ENCODE measurements at regions not wholly inside any gene's neighbourhood (a gene's known extent, or its start where the extent isn't known, plus 50 kb on each side); places are given as distances from the start of the nearest gene placed in this dataset.

- TF ChIP-seq REST (IDR thresholded peaks at IDR 0.05), result no peak
These were observed 107.1 kb upstream of the TSC22D2 start (continued) for GRCh38 chr3:150300852-150301517.

- H3K27ac ChIP-seq, result no peak overlapping the region
- H3K9me3 ChIP-seq, result no peaks in the 10 kb centered on the region
- WGBS (ENCODE audit: missing lambda C conversion rate), result 50% methylated on average over 2 of the region's 2 CpGs
- ATAC-seq (peak; percentile 65 to 75; a peak in 3 of 6 replicates), DNase-seq (ENCODE audit: low read depth in 1 of 2, low spot score in 1 of 2) (peak in 1 of 2 experiments; percentile 20), FAIRE-seq (no peak)
- ChIA-PET CTCF (no interaction called here), POLR2A (no interaction called here)
- no peak overlapping the region for H3K4me2 ChIP-seq
- H3K4me1 ChIP-seq, result peaks cover 8% of the 10 kb centered on the region; the same call in 2 of the 3 replicates
- TF ChIP-seq HOXA7 (CRISPR knock-in tag; IDR thresholded peaks at IDR 0.05), result no peak
- TF ChIP-seq SREBF2 (IDR thresholded peaks at IDR 0.05), result no peak
- no peak for TF ChIP-seq HOXB5 (CRISPR knock-in tag; IDR thresholded peaks at IDR 0.05)
- TF ChIP-seq ZFP36 (IDR thresholded peaks at IDR 0.05; ENCODE audit: borderline replicate concordance, partially characterized antibody), result no peak
- no peak for TF ChIP-seq KDM5A (IDR thresholded peaks at IDR 0.05)
- no peak for TF ChIP-seq ZNF302 (CRISPR knock-in tag; IDR thresholded peaks at IDR 0.05)
- TF ChIP-seq BCL3 (IDR thresholded peaks at IDR 0.05), result no peak
- TF ChIP-seq ZC3H11A (IDR thresholded peaks at IDR 0.05), result no peak
- no peak for TF ChIP-seq EP300 (IDR thresholded peaks at IDR 0.05)
- no peak for TF ChIP-seq POLR2A (IDR thresholded peaks at IDR 0.05; ENCODE audit: low read length)
- TF ChIP-seq MAX (IDR thresholded peaks at IDR 0.05), result no peak
- no peak for TF ChIP-seq HDAC2 (IDR thresholded peaks at IDR 0.05)
- no peak for TF ChIP-seq MYC (IDR thresholded peaks at IDR 0.05; ENCODE audit: borderline replicate concordance, low read length)
- H3K4me3 ChIP-seq, result no peak overlapping the region
These were observed 107.7 kb upstream of the TSC22D2 start for GRCh38 chr3:150300388-150300787.

GRCh38 chr3:150299201-150299600 is 108.9 kb upstream of the TSC22D2 start:
- Histone ChIP-seq H3K4me3 (no peak overlapping the region), H3K4me2 (no peak overlapping the region), H3K9me3 (no peaks in the 10 kb centered on the region), H3K27ac (no peak overlapping the region), H3K4me1 (peaks cover 8% of the 10 kb centered on the region; the same call in 2 of the 3 replicates)
- 49% methylated on average over 2 of the region's 2 CpGs for WGBS (ENCODE audit: missing lambda C conversion rate)
- FAIRE-seq (no peak), DNase-seq (ENCODE audit: low read depth in 1 of 2, low spot score in 1 of 2) (no peak), ATAC-seq (no peak)
- ChIA-PET CTCF (interaction anchor here (0.8 to 1.4 kb wide), 4 partner anchors 9 to 196 kb away, joined by 3 to 5 read pairs (median 4); no protein-coding TSS in a partner anchor), POLR2A (no interaction called here)
- no peak for TF ChIP-seq TP53 (CRISPR knock-in tag; IDR thresholded peaks at IDR 0.05)
- TF ChIP-seq MAFK (IDR thresholded peaks at IDR 0.05; ENCODE audit: partially characterized antibody), result peak; percentile 30

- ATAC-seq, result no peak
- TF ChIP-seq KDM1A (IDR thresholded peaks at IDR 0.05; ENCODE audit: low read depth) (no peak), BHLHE40 (IDR thresholded peaks at IDR 0.05; ENCODE audit: low read depth, low read length) (no peak), TP53 (CRISPR knock-in tag; IDR thresholded peaks at IDR 0.05) (no peak), HES2 (IDR thresholded peaks at IDR 0.05) (no peak), JUN (IDR thresholded peaks at IDR 0.05) (no peak), TFCP2L1 (CRISPR knock-in tag; IDR thresholded peaks at IDR 0.05) (no peak)
These were observed 111.1 kb upstream of the TSC22D2 start for GRCh38 chr3:150296966-150297365.

More at GRCh38 chr3:150296966-150297365, 111.1 kb upstream of the TSC22D2 start:
- FAIRE-seq (no peak), DNase-seq (ENCODE audit: low read depth in 1 of 2, low spot score in 1 of 2) (no peak)
- POLR2A ChIA-PET, result interaction anchor here (1.0 kb wide), 1 partner anchor 18 kb away, joined by 3 read pairs; no protein-coding TSS in a partner anchor
- CTCF ChIA-PET, result interaction anchor here (2.4 kb wide), 1 partner anchor 10 kb away, joined by 11 read pairs; no protein-coding TSS in a partner anchor
- 60% methylated on average over 3 of the region's 3 CpGs for WGBS (ENCODE audit: missing lambda C conversion rate)
- Histone ChIP-seq H3K4me3 (no peak overlapping the region), H3K27ac (no peak overlapping the region), H3K9me3 (no peaks in the 10 kb centered on the region), H3K4me1 (peaks cover 8% of the 10 kb centered on the region; the same call in 2 of the 3 replicates), H3K4me2 (no peak overlapping the region)

Data from A549 (cell line).